HG03175 (cell line): ENCODE measurements at regions not wholly inside any gene's neighbourhood (a gene's known extent, or its start where the extent isn't known, plus 50 kb on each side); places are given as distances from the start of the nearest gene placed in this dataset.

ENCODE experiments used
- ATAC-seq: cut with Tn5 transposase; IDR thresholded peaks from one replicate; pipeline ENCODE4 v1.9.1; 2021; ENCODE audit warnings: mild to moderate bottlenecking, moderate library complexity; ENCODE audit not compliant: unreplicated experiment

DNA sequence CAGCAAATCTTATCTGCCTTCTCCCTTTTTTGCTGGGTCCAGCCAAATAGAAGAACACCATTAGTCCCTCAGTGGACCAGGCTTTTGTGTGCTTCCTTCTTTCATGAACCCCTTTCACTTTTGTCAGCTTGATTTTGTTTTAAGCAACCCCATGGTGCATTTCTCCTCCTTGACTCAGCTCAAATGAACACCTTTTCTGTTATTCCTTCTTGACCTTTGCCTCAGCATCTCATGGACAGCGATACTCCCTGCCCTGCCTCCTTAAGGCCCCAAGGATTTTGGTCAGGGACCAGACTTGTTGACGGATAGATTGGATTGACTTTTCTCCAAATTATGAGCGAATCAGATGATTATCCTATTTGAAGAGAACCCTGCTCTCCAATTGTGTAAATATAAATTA lies 356.6 kb upstream of the USP24 start:
- ATAC-seq, result no peak

DNA sequence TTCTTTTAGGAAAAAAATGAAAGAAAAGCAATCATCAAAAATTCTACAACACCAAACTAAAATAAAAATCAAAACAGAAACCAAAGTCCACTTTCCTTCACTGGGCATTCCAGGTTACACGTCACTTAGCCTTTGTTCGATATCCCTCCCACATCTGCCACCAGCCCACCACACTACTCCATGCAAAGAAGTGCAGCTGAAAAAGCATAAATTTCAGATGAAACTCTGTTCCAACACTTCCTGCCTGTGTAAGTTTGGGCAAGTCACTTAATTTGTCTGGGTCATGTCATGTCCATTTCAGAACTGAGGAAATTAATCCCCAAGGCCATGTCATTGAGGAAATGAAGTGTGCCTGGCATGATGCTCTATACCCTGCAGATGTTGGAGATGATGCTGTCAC lies 354.3 kb upstream of the USP24 start:
- no peak for ATAC-seq

DNA sequence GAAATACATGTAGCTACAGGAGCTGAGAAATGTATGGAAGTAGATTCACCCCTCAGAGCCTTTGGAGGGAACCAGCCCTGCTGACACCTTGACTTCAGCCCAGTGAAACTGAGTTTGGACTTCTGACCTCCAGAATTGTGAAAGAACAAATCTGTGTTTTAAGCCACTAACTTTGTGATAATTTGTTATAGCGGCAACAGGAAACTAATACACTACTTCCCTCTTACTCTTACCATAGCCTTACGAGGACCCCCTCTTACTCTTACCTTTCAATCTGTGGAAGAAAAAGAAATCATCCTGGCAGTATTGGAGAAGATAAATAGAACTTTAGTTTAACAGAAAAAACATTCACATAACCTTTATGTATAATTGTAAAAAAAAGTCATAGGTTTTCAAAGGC lies 353.6 kb upstream of the USP24 start:
- no peak for ATAC-seq

DNA sequence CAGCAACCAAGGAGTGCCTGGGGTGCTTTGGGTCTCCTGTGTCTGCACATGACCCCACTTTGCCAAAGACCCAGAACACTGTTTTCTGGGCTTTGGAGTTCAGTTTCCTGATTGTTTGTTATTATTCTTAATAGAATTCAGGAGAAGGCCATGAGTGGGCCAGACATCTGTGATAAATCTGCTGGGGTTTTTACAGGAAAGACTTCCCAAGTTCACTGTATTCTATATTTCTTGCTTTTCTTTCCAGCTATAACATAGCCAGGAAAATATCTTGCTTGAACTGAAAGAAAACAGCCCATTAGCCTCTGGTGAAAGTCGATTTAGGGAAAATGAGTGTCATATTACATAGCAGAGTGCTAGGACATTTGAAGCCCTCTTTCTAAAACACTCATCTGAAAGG lies 345.1 kb upstream of the USP24 start:
- ATAC-seq, result no peak

DNA sequence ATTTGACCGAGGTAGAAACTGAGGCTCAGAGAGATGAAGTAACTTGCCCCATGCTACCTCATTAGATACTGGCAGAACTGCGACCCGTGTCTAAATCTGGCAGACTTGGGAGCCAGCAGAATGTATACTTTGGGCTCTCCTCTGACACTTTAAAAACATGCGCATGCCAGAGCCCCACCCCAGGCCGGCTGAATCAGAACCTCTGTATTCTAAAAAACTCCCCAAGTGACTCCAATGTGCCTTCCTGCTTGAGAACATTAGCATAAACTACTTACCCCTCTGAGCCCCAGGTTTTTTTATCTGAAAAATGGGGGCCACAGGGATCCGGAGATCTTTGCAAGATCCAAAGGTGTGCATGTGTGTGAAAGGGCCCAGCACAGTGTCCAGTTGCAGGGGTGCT lies 344.7 kb upstream of the USP24 start:
- no peak for ATAC-seq

DNA sequence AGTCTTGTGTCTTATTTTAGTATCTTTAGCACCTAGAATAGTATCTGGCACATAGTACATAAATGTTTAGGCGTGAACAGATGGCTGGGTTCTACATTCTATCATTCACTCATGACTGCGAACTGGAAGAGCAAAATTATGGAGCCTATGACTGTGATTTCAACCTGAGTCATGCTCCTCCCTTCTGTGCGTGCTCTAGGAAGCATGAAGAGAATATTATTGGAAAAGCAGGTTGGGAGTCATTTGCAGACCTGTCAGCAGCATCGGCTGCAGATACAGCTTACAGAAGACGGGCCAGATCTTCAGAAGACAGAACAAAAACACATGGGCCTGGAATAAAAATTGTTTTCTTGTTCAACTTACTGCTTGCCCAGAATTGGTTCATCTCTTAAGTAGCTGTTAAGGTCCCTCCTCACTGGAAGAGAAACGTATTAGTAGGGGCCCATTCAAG lies 344.0 kb upstream of the USP24 start:
- ATAC-seq, result no peak

DNA sequence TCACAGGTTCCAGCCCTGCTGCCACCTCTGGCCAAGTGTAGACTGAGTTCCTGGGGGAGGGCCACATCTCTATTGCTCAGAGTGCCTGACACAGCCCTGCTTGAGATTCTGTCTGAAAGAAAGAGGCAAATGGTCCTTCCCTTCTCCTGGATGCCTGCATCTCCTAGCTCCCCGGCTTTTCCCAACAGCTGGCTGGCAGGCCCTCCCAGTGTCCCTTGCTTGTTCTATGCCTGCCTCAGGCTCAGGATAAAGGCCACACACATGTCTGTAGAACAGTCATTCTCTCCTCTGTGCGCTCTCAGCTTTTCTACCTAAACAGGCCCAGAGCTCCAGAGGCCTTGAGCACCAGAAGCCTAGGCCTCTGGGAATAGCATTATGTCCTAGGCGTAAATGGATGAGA lies 343.4 kb upstream of the USP24 start:
- no peak for ATAC-seq

DNA sequence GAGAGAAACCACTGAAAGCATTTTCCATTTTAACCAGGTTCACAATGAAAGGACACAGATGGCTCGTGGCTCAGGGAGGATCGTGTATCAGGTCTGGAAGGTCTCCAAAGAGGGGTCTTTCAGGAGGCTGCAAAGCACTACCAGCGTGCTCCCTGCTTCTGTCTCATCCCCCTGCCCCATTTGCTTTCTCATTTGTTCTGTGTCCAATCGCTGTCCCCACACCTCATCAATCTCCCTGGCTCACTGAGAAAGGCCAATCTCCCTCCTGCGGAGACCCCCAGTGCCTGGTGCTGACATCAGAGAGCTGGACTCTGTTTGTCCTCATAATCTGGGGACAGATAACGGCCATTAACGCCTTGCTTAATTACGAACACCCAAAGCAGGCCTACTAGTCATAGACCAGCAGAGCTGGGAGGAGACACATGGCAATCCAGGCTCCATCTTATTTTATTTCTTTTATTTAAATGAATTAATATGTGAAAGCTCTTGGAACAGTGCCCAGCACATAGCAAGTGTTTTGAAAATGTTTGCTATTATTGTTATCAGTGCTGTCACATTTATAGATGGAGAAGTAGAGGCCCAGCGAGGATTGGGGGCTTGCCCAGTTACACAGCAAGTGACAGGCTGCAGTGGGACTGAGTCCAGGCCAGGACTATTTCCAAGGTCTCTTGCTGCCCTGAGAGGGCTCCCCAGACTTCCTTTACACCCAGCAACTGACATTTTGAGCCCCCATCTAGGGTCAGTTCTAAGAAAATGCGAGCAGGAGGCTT lies 341.0 kb upstream of the USP24 start:
- no peak for ATAC-seq

DNA sequence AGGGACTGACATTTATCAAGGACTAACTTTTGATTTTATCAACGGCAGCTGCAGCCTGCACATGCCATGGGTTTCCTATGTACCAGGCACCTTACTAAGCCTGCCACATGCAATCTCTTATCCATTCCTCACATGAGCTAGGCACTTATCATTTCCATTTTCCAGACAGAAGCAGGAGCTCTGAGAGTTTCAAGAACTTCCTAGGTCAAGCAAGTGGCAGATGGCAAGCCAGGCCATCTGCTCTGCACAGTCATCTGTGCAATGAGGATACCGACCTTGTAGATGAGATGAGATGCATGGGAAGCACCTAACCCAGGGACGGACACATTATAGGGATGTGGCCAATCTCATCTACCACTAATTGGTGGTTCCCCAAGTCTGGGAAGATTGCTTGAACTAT lies 339.4 kb upstream of the USP24 start:
- ATAC-seq, result no peak

DNA sequence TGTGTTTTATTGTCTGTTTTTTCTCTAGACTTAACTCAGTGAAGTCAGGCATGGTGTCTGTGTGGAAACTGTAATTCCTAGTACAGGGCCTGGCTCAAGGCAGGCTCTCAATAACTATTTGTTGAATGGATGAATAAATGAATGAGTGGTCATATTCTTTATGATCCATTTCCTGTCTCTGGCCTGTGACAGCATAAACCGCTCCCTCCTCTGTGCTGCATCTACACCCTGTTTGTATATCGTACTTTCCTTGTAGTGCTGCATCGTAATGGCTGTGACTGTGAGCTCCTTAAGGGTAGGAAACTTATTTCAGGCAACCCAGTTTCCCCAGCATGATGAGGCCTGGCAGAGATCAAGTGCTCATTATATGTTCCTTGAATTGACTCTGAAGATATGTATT lies 337.5 kb upstream of the USP24 start:
- no peak for ATAC-seq

DNA sequence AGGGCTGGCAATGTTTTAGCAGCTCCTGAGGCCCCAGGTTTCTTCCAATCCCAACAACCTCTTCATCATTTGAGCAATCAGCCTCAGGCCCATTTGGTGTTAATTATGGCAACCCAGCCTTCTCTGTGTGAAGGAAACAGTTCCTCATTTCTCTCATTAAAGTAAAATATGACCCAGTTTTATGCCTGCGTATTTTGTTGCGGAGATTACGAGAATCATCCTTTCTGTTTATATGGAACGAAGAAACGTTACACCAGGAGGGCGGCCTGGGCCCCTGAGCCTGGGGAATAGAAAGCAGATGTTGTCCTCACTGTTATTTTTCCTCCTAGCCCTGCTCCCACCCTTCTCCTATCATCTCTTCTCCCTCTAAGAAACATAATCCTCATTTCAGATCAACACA lies 332.2 kb upstream of the USP24 start:
- no peak for ATAC-seq

DNA sequence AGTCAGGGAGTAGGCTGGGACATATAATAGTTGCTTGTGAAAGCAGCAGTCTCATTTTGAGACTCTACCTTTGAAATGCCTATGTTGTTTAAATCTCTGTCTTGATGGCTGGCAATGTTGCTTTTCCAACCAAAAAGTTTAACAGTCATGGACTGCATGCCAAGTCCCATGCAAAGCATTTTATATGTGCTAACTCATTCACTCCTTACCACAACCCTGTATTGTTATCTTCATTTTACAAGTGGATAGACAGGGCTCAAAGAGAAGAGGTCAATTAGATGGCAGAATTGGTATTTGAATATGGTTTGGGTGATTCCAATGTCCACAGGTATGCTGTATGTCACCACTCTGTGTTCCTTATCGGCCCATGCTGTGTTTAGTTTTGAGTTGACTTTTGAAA lies 331.4 kb upstream of the USP24 start:
- no peak for ATAC-seq

DNA sequence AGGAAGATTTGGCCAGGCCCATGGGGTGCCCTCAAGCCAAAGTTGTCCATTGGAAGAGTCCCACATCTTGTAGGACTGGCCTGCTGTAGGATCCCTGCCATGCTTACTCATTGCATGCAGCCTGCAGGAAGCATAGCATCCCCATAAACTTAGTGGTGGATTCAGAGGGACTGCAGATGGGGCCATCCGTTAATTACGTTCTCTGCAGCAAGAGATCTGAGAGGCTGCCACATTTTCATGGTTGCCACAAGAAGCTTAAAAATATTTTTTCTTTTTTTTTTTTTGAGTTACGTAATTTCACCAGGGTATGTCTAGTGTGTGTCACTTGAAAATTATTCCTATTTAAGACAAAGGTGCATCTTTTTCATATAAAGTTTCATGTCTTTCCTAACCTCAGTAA lies 329.7 kb upstream of the USP24 start:
- no peak for ATAC-seq

DNA sequence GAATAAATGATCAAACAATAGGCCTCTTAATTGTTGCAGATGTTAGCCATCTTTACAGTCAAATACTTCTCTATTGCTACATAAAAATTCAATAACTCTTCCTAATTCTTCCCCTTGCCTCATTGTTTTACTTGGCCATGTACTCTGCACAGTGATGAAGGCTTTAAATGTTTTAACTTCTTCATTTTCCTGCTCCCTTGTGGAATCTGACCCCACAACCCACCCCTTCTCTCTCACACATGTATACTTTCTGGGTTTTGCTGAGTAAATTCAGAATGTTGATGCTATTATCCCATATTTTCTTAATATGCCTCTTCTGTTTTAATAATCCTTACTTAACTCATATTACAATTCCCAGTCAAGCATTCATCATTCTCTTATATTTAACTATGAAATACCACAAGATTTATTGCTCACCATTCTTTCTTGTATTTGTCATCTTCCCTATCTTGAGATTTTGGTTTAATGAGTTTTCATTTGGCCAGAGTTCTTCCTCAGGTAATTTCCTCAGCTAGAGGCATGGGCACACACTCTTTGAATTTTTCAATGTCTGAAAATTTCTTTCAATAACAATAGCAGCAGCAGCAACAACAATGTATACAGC lies 327.8 kb upstream of the USP24 start:
- no peak for ATAC-seq

DNA sequence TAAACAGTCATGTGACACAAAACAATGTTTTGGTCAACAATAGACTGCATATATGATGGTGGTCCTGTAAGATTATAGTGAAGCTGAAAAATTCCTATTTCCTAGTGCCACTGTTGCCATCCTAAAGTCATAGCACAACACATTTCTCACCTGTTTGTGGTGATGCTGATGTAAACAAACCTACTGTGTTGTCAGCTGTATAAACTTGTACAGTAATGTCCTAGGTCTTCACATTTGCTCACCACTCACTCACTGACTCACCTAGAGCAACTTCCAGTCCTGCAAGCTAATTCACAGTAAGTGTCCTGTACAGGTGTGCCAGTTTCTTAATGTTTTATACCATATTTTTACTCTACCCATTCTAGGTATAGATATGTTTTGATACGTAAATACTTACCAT lies 326.1 kb upstream of the USP24 start:
- no peak for ATAC-seq

DNA sequence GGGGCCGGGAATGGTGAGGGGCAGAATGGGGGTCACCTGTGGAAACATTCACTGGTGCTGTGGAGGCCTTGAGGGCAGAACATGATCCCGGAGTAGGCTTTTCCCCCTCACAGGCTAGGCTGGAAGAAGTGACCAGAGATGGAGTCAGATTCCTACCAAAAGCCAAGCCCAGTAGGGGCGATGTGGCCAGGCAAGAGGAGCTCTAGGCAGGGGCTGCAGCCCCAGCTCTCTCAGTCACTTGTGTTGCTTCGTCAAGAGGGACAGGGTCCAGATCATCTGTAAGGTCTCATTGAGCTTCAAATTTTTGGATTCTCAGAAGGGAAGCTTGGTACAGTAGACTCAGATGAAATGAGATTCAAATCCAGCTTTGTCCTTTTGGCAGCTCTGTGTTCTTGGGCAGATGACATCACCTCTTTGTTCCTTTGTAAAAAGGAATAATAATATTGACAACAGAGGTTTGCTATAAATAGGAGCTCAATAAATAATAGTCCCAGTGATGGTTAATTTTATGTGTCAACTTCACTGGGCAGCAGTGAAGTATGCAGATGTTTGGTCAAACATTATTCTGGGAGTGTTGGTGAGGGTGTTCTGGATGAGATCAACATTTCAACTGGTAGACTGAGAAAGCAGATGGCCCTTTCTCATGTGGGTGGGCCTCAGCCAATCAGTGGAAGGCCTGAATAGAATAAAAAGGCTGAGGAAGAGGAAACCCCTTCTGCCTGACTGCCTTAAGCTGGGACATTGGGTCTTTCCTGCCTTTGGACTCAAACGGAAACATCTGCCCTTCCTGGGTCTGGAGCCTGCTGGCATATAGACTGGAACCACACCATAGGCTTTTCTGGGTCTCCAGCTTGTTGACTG lies 324.7 kb upstream of the USP24 start:
- ATAC-seq, result no peak

DNA sequence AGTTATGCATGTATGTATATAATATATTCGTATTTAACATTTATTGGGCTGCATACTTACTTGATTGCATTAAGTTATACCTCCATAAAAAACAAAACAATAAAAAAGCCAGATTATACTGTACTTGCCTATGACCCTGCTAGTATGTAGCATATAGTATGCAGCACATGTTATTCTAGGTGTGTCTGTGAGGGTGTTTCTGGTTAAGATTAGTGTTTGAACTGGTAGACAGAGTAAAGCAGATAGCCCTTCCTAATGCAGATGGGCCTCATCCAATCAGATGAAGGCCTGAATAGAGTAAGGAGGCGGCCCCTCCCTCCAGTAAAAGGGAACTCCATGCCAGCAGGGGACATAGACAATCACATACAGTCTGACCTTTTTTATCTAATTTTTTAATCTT lies 323.3 kb upstream of the USP24 start:
- ATAC-seq, result no peak

DNA sequence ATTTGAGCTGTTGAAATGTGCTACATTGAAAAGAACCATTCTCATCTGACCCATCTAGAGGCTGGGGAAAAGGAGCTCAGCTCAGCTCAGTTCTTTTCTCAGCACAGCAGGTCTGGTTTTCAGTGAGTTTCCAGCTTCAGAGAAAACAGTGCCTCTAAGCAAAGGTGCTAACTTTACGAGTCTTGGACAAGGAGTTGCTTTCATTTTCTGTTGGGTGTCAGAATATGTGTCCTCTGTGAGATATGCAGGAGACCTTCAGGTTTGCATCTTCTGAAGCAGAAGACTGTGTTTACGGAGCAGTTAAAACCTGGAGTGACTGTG lies 321.3 kb upstream of the USP24 start:
- no peak for ATAC-seq

DNA sequence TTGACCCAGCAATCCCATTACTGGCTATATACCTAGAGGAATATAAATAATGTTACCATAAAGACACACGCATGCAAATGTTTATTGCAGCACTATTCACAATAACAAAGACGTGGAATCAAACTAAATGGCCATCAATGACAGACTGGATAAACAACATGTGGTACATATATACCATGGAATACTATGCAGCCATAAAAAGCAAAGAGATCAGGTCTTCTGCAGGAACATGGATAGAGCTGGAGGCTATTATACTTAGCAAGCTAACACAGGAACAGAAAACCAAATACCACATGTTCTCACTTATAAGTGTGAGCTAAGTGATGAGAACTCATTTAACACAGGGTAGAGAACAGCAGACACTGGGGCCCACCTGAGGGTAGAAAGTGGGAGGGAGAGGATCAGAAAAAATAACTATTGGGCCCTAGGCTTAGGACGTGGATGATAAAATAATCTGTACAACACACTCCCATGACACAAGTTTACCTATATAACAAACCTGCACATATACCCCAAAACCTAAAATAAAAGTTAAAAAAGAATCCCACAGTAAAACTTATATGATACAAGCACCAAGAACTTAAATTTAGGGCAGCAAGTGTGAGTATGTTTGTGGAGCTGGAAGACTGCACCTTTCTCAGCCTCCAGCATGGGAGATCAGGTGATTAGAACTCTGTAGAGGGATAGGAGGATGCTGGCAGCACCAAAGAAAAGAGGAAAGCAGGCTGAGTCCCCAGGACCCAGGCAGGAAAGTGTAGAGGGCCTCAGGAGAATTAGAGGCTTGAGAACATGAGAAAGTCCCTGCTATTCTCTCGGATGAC lies 320.8 kb upstream of the USP24 start:
- ATAC-seq, result no peak

DNA sequence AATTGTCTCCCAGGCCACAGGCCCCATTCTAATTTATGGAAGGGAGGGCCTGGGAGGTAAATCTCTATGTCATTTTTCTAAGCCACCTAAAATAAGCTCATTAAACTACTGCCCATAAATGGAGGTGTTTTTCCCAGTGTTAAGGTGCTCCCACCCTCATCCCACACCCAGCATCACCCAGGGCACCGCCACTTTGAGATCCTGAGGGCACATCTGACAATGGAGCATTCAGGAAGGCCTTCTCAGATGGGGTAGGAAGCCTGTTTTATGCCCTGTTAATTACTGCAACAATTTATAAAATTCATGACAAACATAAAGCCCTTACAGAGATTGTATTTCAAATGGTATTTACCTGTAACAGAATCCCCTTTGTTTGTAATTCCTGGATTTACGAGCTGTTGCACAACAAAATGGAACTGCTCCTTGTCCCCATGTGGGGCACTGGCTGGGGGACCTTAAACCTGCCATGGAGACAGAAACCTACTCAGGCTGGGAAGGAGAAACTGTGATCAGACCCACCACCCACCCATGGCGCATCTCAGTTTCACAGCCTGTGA lies 319.5 kb upstream of the USP24 start:
- ATAC-seq, result no peak

DNA sequence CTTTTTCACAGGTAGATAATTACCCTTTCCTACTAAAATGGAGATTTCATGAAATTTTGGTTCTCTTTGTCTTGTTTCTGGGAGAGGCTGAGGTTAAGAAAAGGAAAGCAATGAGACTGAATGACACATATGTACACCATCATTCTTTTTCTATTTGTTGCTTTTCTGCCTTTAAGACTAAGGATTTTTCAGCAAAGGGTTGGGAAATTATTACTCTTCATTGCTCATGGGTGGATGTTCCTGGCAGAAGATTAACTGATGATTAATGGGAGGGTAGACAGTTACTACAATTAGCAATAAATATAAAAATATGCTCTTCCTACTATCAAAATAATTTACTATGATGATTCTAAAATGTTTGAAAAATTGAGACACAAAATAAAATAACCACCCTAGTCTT lies 316.5 kb upstream of the USP24 start:
- no peak for ATAC-seq
